ENCODE measurements at regions not wholly inside any gene's neighbourhood (a gene's known extent, or its start where the extent isn't known, plus 50 kb on each side); places are given as distances from the start of the nearest gene placed in this dataset.

DNA sequence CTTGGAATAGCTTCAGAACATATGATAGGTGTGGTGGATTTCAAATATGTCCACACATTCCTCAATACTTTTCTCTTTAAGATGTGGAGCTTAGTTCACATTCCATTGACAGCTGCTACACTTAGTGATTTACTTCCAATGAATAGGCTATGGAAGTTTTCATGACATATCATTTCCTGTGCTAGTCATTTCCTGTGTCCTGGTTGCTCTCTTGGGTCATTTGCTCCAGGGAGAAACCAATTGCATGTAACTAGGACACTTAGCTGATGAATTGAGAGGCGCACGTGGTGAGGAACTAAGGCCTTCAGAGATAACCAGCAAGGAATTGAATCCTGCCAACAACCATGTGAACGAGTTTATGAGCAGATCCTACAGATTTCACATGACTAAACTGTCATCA, 120.9 kb downstream of the SLC17A6 start:
- TF ChIP-seq POLR2A (IDR thresholded peaks at IDR 0.05), result no peak
- TF ChIP-seq, protein P1, sequence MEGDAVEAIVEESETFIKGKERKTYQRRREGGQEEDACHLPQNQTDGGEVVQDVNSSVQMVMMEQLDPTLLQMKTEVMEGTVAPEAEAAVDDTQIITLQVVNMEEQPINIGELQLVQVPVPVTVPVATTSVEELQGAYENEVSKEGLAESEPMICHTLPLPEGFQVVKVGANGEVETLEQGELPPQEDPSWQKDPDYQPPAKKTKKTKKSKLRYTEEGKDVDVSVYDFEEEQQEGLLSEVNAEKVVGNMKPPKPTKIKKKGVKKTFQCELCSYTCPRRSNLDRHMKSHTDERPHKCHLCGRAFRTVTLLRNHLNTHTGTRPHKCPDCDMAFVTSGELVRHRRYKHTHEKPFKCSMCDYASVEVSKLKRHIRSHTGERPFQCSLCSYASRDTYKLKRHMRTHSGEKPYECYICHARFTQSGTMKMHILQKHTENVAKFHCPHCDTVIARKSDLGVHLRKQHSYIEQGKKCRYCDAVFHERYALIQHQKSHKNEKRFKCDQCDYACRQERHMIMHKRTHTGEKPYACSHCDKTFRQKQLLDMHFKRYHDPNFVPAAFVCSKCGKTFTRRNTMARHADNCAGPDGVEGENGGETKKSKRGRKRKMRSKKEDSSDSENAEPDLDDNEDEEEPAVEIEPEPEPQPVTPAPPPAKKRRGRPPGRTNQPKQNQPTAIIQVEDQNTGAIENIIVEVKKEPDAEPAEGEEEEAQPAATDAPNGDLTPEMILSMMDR (IDR thresholded peaks at IDR 0.05), result no peak
